HEK293T (cell line): ENCODE measurements at regions not wholly inside any gene's neighbourhood (a gene's known extent, or its start where the extent isn't known, plus 50 kb on each side); places are given as distances from the start of the nearest gene placed in this dataset.

ENCODE experiments used
- ARNT ChIP-seq: fragments of 450-650 bp; IDR thresholded peaks from 2 replicates; pipeline ENCODE4 v1.6.1; 2017; ENCODE audit warnings: mild to moderate bottlenecking
- BHLHE40 ChIP-seq: fragments of 450-650 bp; IDR thresholded peaks from 2 replicates; pipeline ENCODE4 v1.6.1; 2016; ENCODE audit warnings: mild to moderate bottlenecking, moderate library complexity, borderline replicate concordance
- CTBP1 ChIP-seq: fragments of 450-650 bp; IDR thresholded peaks from 2 replicates; pipeline ENCODE4 v1.6.1; 2016; ENCODE audit warnings: borderline replicate concordance
- FOXA1 ChIP-seq: fragments of 450-650 bp; IDR thresholded peaks from 2 replicates; pipeline ENCODE4 v1.6.1; 2016; ENCODE audit warnings: mild to moderate bottlenecking
- FOXM1 ChIP-seq: fragments of 450-650 bp; IDR thresholded peaks from 2 replicates; pipeline ENCODE4 v1.6.1; 2017; ENCODE audit warnings: mild to moderate bottlenecking, borderline replicate concordance
- L3MBTL2 ChIP-seq: fragments of 450-650 bp; conservative IDR thresholded peaks from 2 replicates; pipeline ENCODE4 v1.6.1; 2016; ENCODE audit warnings: mild to moderate bottlenecking
- LEF1 ChIP-seq: fragments of 450-650 bp; IDR thresholded peaks from 2 replicates; pipeline ENCODE4 v1.6.1; 2017; ENCODE audit warnings: mild to moderate bottlenecking, borderline replicate concordance
- SP1 ChIP-seq: fragments of 450-650 bp; IDR thresholded peaks from 2 replicates; pipeline ENCODE4 v1.6.1; 2017
- SUZ12 ChIP-seq: fragments of 450-650 bp; IDR thresholded peaks from 2 replicates; pipeline ENCODE4 v1.6.1; 2016; ENCODE audit warnings: mild to moderate bottlenecking
- TARDBP ChIP-seq: fragments of 450-650 bp; IDR thresholded peaks from 2 replicates; pipeline ENCODE4 v1.6.1; 2016
- ZNF384 ChIP-seq: fragments of 450-650 bp; IDR thresholded peaks from 2 replicates; pipeline ENCODE4 v1.6.1; 2016
- TF ChIP-seq, protein P1 (sequence below): fragments of 450-650 bp; IDR thresholded peaks from 2 replicates; pipeline ENCODE4 v1.6.1; 2016

DNA sequence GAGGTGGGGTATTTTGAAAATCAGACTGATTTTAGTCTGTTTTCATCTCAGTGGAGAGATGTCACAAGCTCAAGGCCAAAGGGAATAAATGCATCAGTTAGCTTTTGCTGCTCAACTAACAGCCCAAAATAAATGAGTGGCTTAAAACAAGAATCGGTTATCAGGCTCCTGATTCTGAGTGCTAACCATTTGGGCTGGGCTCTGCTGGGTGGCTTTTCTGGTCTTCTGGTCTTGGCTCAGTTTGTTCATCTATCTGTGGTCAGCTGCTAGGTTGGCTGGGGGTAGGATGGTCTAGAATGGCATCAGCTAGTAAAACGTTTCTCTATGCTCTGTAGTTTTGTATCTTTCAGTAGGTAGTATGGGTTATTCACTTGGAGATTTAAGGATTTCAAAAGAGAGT, 357.5 kb upstream of the JAG1 start:
- TF ChIP-seq, protein P1, sequence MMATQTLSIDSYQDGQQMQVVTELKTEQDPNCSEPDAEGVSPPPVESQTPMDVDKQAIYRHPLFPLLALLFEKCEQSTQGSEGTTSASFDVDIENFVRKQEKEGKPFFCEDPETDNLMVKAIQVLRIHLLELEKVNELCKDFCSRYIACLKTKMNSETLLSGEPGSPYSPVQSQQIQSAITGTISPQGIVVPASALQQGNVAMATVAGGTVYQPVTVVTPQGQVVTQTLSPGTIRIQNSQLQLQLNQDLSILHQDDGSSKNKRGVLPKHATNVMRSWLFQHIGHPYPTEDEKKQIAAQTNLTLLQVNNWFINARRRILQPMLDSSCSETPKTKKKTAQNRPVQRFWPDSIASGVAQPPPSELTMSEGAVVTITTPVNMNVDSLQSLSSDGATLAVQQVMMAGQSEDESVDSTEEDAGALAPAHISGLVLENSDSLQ, result no peak
- TF ChIP-seq FOXA1 (no peak), TARDBP (no peak), SP1 (no peak), SUZ12 (no peak), L3MBTL2 (no peak), FOXM1 (no peak), BHLHE40 (no peak), ARNT (no peak), ZNF384 (no peak), LEF1 (no peak), CTBP1 (no peak)
